H9 (cell line): ENCODE measurements at regions not wholly inside any gene's neighbourhood (a gene's known extent, or its start where the extent isn't known, plus 50 kb on each side); places are given as distances from the start of the nearest gene placed in this dataset.

ENCODE experiments used
- DNase-seq: peaks from one replicate; pipeline ENCODE4 v3.0.0-alpha.2; 2017
- H2AFZ ChIP-seq: one replicate; pipeline ENCODE4 v1.6.1; 2013; ENCODE audit warnings: mild to moderate bottlenecking, low read length, control low read depth, moderate library complexity
- H2AK5ac ChIP-seq: 2 replicates; pipeline ENCODE4 v1.6.1; 2013; ENCODE audit warnings: low read length, control low read depth, mixed read lengths; ENCODE audit not compliant: insufficient read length
- H2BK120ac ChIP-seq: one replicate; pipeline ENCODE4 v1.6.1; 2013; ENCODE audit warnings: low read depth, mild to moderate bottlenecking, low read length, control low read depth, inconsistent platforms; ENCODE audit not compliant: poor library complexity, severe bottlenecking
- H2BK12ac ChIP-seq: 2 replicates; pipeline ENCODE4 v1.6.1; 2013; ENCODE audit warnings: low read length, control low read depth, mixed read lengths, low read depth; ENCODE audit not compliant: insufficient read length
- H2BK15ac ChIP-seq: 2 replicates; pipeline ENCODE4 v1.6.1; 2013; ENCODE audit warnings: low read depth, low read length, control low read depth
- H2BK20ac ChIP-seq: one replicate; pipeline ENCODE4 v1.6.1; 2013; ENCODE audit warnings: low read depth, mild to moderate bottlenecking, low read length, control low read depth, inconsistent platforms; ENCODE audit not compliant: poor library complexity, severe bottlenecking
- H2BK5ac ChIP-seq: 2 replicates; pipeline ENCODE4 v1.6.1; 2013; ENCODE audit warnings: low read length, control low read depth, mixed read lengths; ENCODE audit not compliant: insufficient read length
- H3K14ac ChIP-seq: 2 replicates; pipeline ENCODE4 v1.6.1; 2013; ENCODE audit warnings: low read length, control low read depth; ENCODE audit not compliant: insufficient read depth
- H3K18ac ChIP-seq: 2 replicates; pipeline ENCODE4 v1.6.1; 2013; ENCODE audit warnings: low read depth, mild to moderate bottlenecking, mixed read lengths, low read length, control low read depth; ENCODE audit not compliant: insufficient read length
- H3K23ac ChIP-seq: 2 replicates; pipeline ENCODE4 v1.6.1; 2013; ENCODE audit warnings: low read length, control low read depth, mixed read lengths, low read depth; ENCODE audit not compliant: insufficient read length
- H3K23me2 ChIP-seq: 2 replicates; pipeline ENCODE4 v1.6.1; 2013; ENCODE audit warnings: low read depth, mild to moderate bottlenecking, mixed read lengths, low read length, control low read depth; ENCODE audit not compliant: insufficient read length, poor library complexity, severe bottlenecking
- H3K27ac ChIP-seq: 2 replicates; pipeline ENCODE4 v1.5.1; 2013; ENCODE audit warnings: low read length, control low read depth, mixed read lengths, low read depth; ENCODE audit not compliant: insufficient read length
- H3K27me3 ChIP-seq: 2 replicates; pipeline ENCODE4 v1.6.1; 2013; ENCODE audit warnings: low read length, control low read depth, inconsistent platforms; ENCODE audit not compliant: insufficient read depth
- H3K4ac ChIP-seq: 2 replicates; pipeline ENCODE4 v1.6.1; 2013; ENCODE audit warnings: low read depth, mild to moderate bottlenecking, control low read depth, inconsistent platforms, low read length, moderate library complexity
- H3K4me1 ChIP-seq: 2 replicates; pipeline ENCODE4 v1.6.1; 2013; ENCODE audit warnings: low read length, control low read depth, inconsistent platforms; ENCODE audit not compliant: insufficient read depth
- H3K4me2 ChIP-seq: 2 replicates; pipeline ENCODE4 v1.6.1; 2013; ENCODE audit warnings: low read length, control low read depth, mixed read lengths; ENCODE audit not compliant: insufficient read length, insufficient read depth
- H3K56ac ChIP-seq: 2 replicates; pipeline ENCODE4 v1.6.1; 2013; ENCODE audit warnings: low read depth, mild to moderate bottlenecking, mixed read lengths, low read length, control low read depth; ENCODE audit not compliant: insufficient read length
- H3K79me1 ChIP-seq: 2 replicates; pipeline ENCODE4 v1.6.1; 2013; ENCODE audit warnings: low read depth, mild to moderate bottlenecking, moderate library complexity, low read length, control low read depth, inconsistent platforms; ENCODE audit not compliant: insufficient read depth, poor library complexity, severe bottlenecking
- H3K79me2 ChIP-seq: 2 replicates; pipeline ENCODE4 v1.6.1; 2013; ENCODE audit warnings: low read length, control low read depth, inconsistent platforms; ENCODE audit not compliant: insufficient read depth
- H3K9ac ChIP-seq: 2 replicates; pipeline ENCODE4 v1.6.1; 2013; ENCODE audit warnings: low read length, control low read depth, mixed read lengths; ENCODE audit not compliant: insufficient read length; ENCODE audit errors: extremely low read depth
- H3K9me3 ChIP-seq: one replicate; pipeline ENCODE4 v1.6.1; 2013; ENCODE audit warnings: low read depth, low read length, inconsistent platforms; ENCODE audit not compliant: control insufficient read depth
- H3T11ph ChIP-seq: one replicate; pipeline ENCODE4 v1.6.1; 2013; ENCODE audit warnings: mild to moderate bottlenecking, low read length, control low read depth, inconsistent platforms
- H4K20me1 ChIP-seq: one replicate; pipeline ENCODE4 v1.6.1; 2013; ENCODE audit not compliant: control insufficient read depth, insufficient read length, insufficient read depth
- H4K5ac ChIP-seq: 2 replicates; pipeline ENCODE4 v1.6.1; 2013; ENCODE audit warnings: low read depth, mild to moderate bottlenecking, mixed read lengths, low read length, control low read depth; ENCODE audit not compliant: insufficient read length
- H4K8ac ChIP-seq: replicated peaks from 2 replicates; pipeline ENCODE4 v1.6.1; 2013; ENCODE audit warnings: low read length, control low read depth, mixed read lengths, low read depth; ENCODE audit not compliant: insufficient read length
- H4K91ac ChIP-seq: 2 replicates; pipeline ENCODE4 v1.6.1; 2013; ENCODE audit warnings: low read depth, mild to moderate bottlenecking, moderate library complexity, mixed read lengths, low read length, control low read depth; ENCODE audit not compliant: insufficient read length
- H3K27ac Mint-ChIP-seq, 3 experiments: 2 replicates in 2 of 3; 3 replicates in 1 of 3; pipeline ENCODE4 v1.8.0; 2020 to 2021; ENCODE audit warnings: mixed read lengths in 3 of 3, mild to moderate bottlenecking in 1 of 3, moderate library complexity in 1 of 3
- H3K27me3 Mint-ChIP-seq: 2 replicates; pipeline ENCODE4 v1.8.0; 2021; ENCODE audit warnings: low read depth, mild to moderate bottlenecking, moderate library complexity, mixed read lengths
- H3K36me3 Mint-ChIP-seq, 3 experiments: 2 replicates in 2 of 3; 3 replicates in 1 of 3; pipeline ENCODE4 v1.8.0; 2020 to 2021; ENCODE audit warnings: low read depth in 3 of 3, mixed read lengths in 3 of 3; ENCODE audit not compliant: insufficient read depth in 1 of 3
- H3K4me1 Mint-ChIP-seq, 2 experiments: 2 replicates each; pipeline ENCODE4 v1.8.0; 2020; ENCODE audit warnings: mixed read lengths in 2 of 2
- H3K4me3 Mint-ChIP-seq, 2 experiments: 2 replicates in 1 of 2; 3 replicates in 1 of 2; pipeline ENCODE4 v1.8.0; 2020 to 2021; ENCODE audit warnings: mild to moderate bottlenecking in 2 of 2, mixed read lengths in 2 of 2, moderate library complexity in 1 of 2
- H3K9me3 Mint-ChIP-seq, 2 experiments: 2 replicates in 1 of 2; 3 replicates in 1 of 2; pipeline ENCODE4 v1.8.0; 2020; ENCODE audit warnings: mild to moderate bottlenecking in 2 of 2, mixed read lengths in 2 of 2, moderate library complexity in 1 of 2
- CTCF ChIP-seq: fragments of 200-600 bp; sonication (generic); conservative IDR thresholded peaks from 3 replicates; pipeline ENCODE4 v1.8.0; 2021; ENCODE audit warnings: antibody characterized with exemption, mild to moderate bottlenecking
- WGBS: extraction: QIAGEN DNeasy Blood & Tissue Kit; methylation state at CpG from one replicate; pipeline ENCODE4 v1.1.7; 2013; ENCODE audit warnings: missing lambda C conversion rate, low lambda C conversion rate, mixed read lengths; ENCODE audit not compliant: insufficient read length; ENCODE audit errors: extremely low coverage; 5-methylcytosine and 5-hydroxymethylcytosine counted together

GRCh38 chr3:28013864-28014473 lies 227.4 kb upstream of the CMC1 start:
- Histone ChIP-seq H3K23me2 (no peaks in the 10 kb centered on the region), H3K56ac (no peak overlapping the region), H2BK12ac (no peak overlapping the region), H4K20me1 (no peaks in the 10 kb centered on the region), H3K27me3 (no peaks in the 10 kb centered on the region), H3K9me3 (no peaks in the 10 kb centered on the region), H3K9ac (no peak overlapping the region), H3K4ac (no peak overlapping the region), H3K23ac (no peak overlapping the region), H3K18ac (no peak overlapping the region), H2BK5ac (no peak overlapping the region), H4K5ac (no peak overlapping the region), H3K79me2 (no peaks in the 10 kb centered on the region), H3K14ac (no peak overlapping the region), H3T11ph (no peak overlapping the region), H3K79me1 (no peaks in the 10 kb centered on the region), H2AFZ (no peak overlapping the region), H3K27ac (no peak overlapping the region), H4K91ac (no peak overlapping the region), H3K4me2 (no peak overlapping the region), H2BK20ac (no peak overlapping the region), H2AK5ac (no peak overlapping the region), H2BK120ac (no peak overlapping the region), H2BK15ac (no peak overlapping the region), H3K4me1 (no peaks in the 10 kb centered on the region), H4K8ac (no peak overlapping the region)
- no peak for DNase-seq
- no peak overlapping the region for H3K27ac Mint-ChIP-seq
- H3K4me3 Mint-ChIP-seq: no peak overlapping the region
- no peaks in the 10 kb centered on the region; a peak in 2 of 4 replicates for H3K4me1 Mint-ChIP-seq
- no peak for TF ChIP-seq CTCF
- WGBS: no CpG with 5 or more reads among the region's 6 CpGs
- H3K9me3 Mint-ChIP-seq: no peaks in the 10 kb centered on the region
- no peaks in the 10 kb centered on the region for H3K36me3 Mint-ChIP-seq
- no peaks in the 10 kb centered on the region for H3K27me3 Mint-ChIP-seq
